T-cell (primary cell): ENCODE measurements at regions not wholly inside any gene's neighbourhood (a gene's known extent, or its start where the extent isn't known, plus 50 kb on each side); places are given as distances from the start of the nearest gene placed in this dataset.

Experiments
- ATAC-seq, 4 experiments: fragments of 200-7000 bp in 3 of 4; fragments of 150-1000 bp in 1 of 4; cut with Tn5 transposase; replicated peaks in 1 of 4; 1 replicate in 3 of 4; 2 replicates in 1 of 4; pipeline ENCODE4 v1.10.0; 2021; ENCODE audit warnings: moderate library complexity in 3 of 4, mild to moderate bottlenecking in 2 of 4, moderate number of reproducible peaks in 1 of 4
- CTCF ChIA-PET, 2 donors: fragments of 300-600 bp; sonication (Branson Sonifier 250); formaldehyde crosslinking; loops; one replicate each; lab custom pipeline; 2022; ENCODE audit warnings: antibody characterized with exemption in 2 of 2; lab: Charles Lee
- POLR2A ChIA-PET, 2 donors: fragments of 300-600 bp; sonication (Branson Sonifier 250); formaldehyde crosslinking; loops; one replicate each; lab custom pipeline; 2022; ENCODE audit warnings: antibody characterized with exemption in 2 of 2; lab: Charles Lee
- DNase-seq, 35 experiments: peaks; one replicate each; pipeline versions ENCODE4 v3.0.0 to v3.0.0-alpha.2; 2013 to 2023
- H3K27ac ChIP-seq: one replicate; pipeline ENCODE4 v1.5.1; 2013; ENCODE audit warnings: low read length
- H3K27me3 ChIP-seq, 2 experiments: replicated peaks in 1 of 2; 1 replicate in 1 of 2; 2 replicates in 1 of 2; pipeline versions ENCODE4 v1.6.1 to v1.7.0; 2013; ENCODE audit warnings: low read length in 1 of 2, mixed read lengths in 1 of 2; ENCODE audit not compliant: control insufficient read depth in 2 of 2, insufficient read depth in 2 of 2; ENCODE audit errors: extremely low read depth in 1 of 2
- H3K36me3 ChIP-seq, 2 donors: 1 replicate in 1 of 2; 2 replicates in 1 of 2; pipeline versions ENCODE4 v1.6.1 to v1.7.0; 2013; ENCODE audit warnings: low read length in 1 of 2; ENCODE audit not compliant: control insufficient read depth in 2 of 2, insufficient read depth in 1 of 2; ENCODE audit errors: extremely low read depth in 1 of 2
- H3K4me1 ChIP-seq, 2 experiments: 1 replicate in 1 of 2; 2 replicates in 1 of 2; pipeline versions ENCODE4 v1.6.1 to v1.7.0; 2013; ENCODE audit warnings: low read length in 2 of 2, mixed read lengths in 1 of 2; ENCODE audit not compliant: insufficient read depth in 2 of 2, control insufficient read depth in 1 of 2; ENCODE audit errors: extremely low read depth in 1 of 2
- H3K4me3 ChIP-seq, 2 donors: 1 replicate in 1 of 2; 2 replicates in 1 of 2; pipeline versions ENCODE4 v1.5.1 to v1.7.0; 2013; ENCODE audit warnings: mild to moderate bottlenecking in 2 of 2, low read length in 1 of 2, moderate library complexity in 1 of 2; ENCODE audit not compliant: control insufficient read depth in 1 of 2; ENCODE audit errors: extremely low read depth in 1 of 2
- H3K9me3 ChIP-seq: 2 replicates; pipeline ENCODE4 v1.7.0; 2013
- H3K27ac Mint-ChIP-seq, 2 donors: one replicate each; pipeline ENCODE4 v1.8.0; 2020 to 2021; ENCODE audit warnings: mild to moderate bottlenecking in 2 of 2, mixed read lengths in 2 of 2
- H3K27me3 Mint-ChIP-seq, 2 donors: one replicate each; pipeline ENCODE4 v1.8.0; 2021 to 2022; ENCODE audit warnings: mixed read lengths in 2 of 2
- H3K36me3 Mint-ChIP-seq: one replicate; pipeline ENCODE4 v1.8.0; 2021; ENCODE audit warnings: mixed read lengths
- H3K4me1 Mint-ChIP-seq, 3 donors: one replicate each; pipeline ENCODE4 v1.8.0; 2020 to 2022; ENCODE audit warnings: mixed read lengths in 3 of 3, mild to moderate bottlenecking in 1 of 3
- H3K4me3 Mint-ChIP-seq, 3 donors: one replicate each; pipeline ENCODE4 v1.8.0; 2020 to 2022; ENCODE audit warnings: mild to moderate bottlenecking in 3 of 3, mixed read lengths in 3 of 3, moderate library complexity in 3 of 3
- H3K9me3 Mint-ChIP-seq, 3 donors: one replicate each; pipeline ENCODE4 v1.8.0; 2020 to 2022; ENCODE audit warnings: mixed read lengths in 3 of 3
- WGBS: methylation state at CpG from one replicate; pipeline ENCODE4 v1.1.5; 2013; ENCODE audit warnings: missing lambda C conversion rate; ENCODE audit not compliant: insufficient coverage; 5-methylcytosine and 5-hydroxymethylcytosine counted together

- H3K4me1 ChIP-seq, result no peaks in the 10 kb centered on the region
- peaks cover 8 to 18% of the 10 kb centered on the region in 2 donors for H3K27me3 Mint-ChIP-seq
- no peak for ATAC-seq
- CTCF ChIA-PET, result no interaction called here
- POLR2A ChIA-PET, result no interaction called here
- H3K4me3 ChIP-seq, result no peak overlapping the region
- no peak for DNase-seq
- H3K36me3 ChIP-seq, result no peaks in the 10 kb centered on the region
- no peaks in the 10 kb centered on the region for H3K4me1 Mint-ChIP-seq
- H3K27ac Mint-ChIP-seq, result no peak overlapping the region
- H3K9me3 ChIP-seq, result no peaks in the 10 kb centered on the region
- H3K27me3 ChIP-seq, result peaks cover 2 to 73% of the 10 kb centered on the region in 2 experiments
- 73% methylated on average over 2 of the region's 9 CpGs for WGBS
- no peaks in the 10 kb centered on the region for H3K9me3 Mint-ChIP-seq
- H3K4me3 Mint-ChIP-seq, result no peak overlapping the region
- no peak overlapping the region for H3K27ac ChIP-seq
- H3K36me3 Mint-ChIP-seq, result no peaks in the 10 kb centered on the region
Measured at GRCh38 chr20:63129376-63129965, 86.5 kb downstream of the YTHDF1 start.

GRCh38 chr20:63128956-63129355 is 87.0 kb downstream of the YTHDF1 start:
- Histone ChIP-seq H3K4me3 (no peak overlapping the region), H3K27me3 (peaks cover 2 to 78% of the 10 kb centered on the region in 2 experiments), H3K9me3 (no peaks in the 10 kb centered on the region), H3K36me3 (no peaks in the 10 kb centered on the region), H3K27ac (no peak overlapping the region), H3K4me1 (no peaks in the 10 kb centered on the region)
- no peaks in the 10 kb centered on the region for H3K9me3 Mint-ChIP-seq
- ChIA-PET CTCF (no interaction called here), POLR2A (no interaction called here)
- H3K4me3 Mint-ChIP-seq, result no peak overlapping the region
- DNase-seq (peak in 1 of 35 experiments; percentile 2), ATAC-seq (no peak)
- no peak overlapping the region for H3K27ac Mint-ChIP-seq
- H3K27me3 Mint-ChIP-seq, result peaks cover 11 to 18% of the 10 kb centered on the region in 2 donors
- H3K36me3 Mint-ChIP-seq, result no peaks in the 10 kb centered on the region
- 79% methylated on average over 16 of the region's 17 CpGs for WGBS
- H3K4me1 Mint-ChIP-seq, result no peaks in the 10 kb centered on the region

DNA sequence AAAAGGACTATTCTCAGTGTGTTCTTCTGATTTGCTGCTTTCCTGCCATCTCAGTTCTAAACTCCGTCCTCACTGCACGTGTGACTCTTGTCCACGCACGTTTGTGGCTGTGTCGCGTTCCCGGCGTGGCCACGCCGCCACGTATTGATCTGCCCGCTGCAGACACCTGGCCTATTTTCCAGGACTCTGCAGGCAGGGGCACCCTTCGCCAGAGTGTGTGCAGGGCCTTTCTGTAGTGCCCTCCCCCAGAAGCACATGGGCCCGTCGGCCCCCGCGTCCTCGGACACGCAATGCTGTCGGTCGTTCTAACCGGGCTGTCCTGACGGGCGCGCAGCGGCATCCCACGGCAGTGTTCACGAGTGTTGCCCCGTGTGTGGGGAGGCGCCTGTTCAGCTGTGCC is 87.6 kb downstream of the YTHDF1 start:
- no peaks in the 10 kb centered on the region for H3K36me3 Mint-ChIP-seq
- ChIA-PET POLR2A (no interaction called here), CTCF (no interaction called here)
- H3K9me3 Mint-ChIP-seq, result no peaks in the 10 kb centered on the region
- ATAC-seq (no peak), DNase-seq (no peak)
- H3K9me3 ChIP-seq, result no peaks in the 10 kb centered on the region
- 92% methylated on average over 30 of the region's 30 CpGs for WGBS
- H3K27me3 Mint-ChIP-seq, result peaks cover 11 to 18% of the 10 kb centered on the region in 2 donors
- peaks cover 2 to 77% of the 10 kb centered on the region in 2 experiments for H3K27me3 ChIP-seq
- no peaks in the 10 kb centered on the region for H3K36me3 ChIP-seq
- H3K27ac Mint-ChIP-seq, result no peak overlapping the region
- no peaks in the 10 kb centered on the region for H3K4me1 Mint-ChIP-seq
- no peaks in the 10 kb centered on the region for H3K4me1 ChIP-seq
- H3K4me3 ChIP-seq, result no peak overlapping the region
- no peak overlapping the region for H3K27ac ChIP-seq
- H3K4me3 Mint-ChIP-seq, result no peak overlapping the region

DNA sequence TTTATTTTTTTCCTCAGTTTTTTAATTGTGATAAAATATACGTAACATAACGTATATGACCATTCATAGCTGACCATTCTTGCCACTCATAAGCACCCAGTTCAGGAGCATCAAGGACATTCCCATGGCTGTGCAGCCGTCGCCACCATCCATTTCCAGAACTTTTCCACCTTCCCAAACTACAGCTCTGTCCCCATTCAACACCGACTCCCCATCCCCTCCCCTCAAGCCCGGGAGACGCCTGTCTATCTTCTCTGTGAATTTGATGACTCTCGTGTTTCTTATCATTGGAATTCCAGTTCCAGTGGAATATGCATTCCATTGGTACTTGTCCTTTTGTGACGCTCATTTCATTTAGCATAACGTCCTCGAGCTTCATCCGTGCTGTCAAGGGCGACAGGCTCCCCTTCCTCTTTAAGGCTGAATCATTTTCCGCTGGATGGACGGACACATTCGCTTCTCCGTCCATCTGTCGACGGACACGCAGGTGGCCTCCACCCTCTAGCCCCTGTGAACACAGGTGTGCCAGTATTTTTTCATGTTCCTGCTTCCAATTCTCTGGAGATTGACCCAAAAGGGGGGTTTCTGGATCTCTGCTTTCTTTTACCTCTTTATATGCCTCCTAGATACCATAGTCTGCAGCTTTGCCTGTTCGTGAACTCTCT is 88.1 kb downstream of the YTHDF1 start:
- DNase-seq (no peak), ATAC-seq (no peak)
- Histone ChIP-seq H3K4me1 (no peaks in the 10 kb centered on the region), H3K27me3 (peaks cover 2 to 76% of the 10 kb centered on the region in 2 experiments), H3K4me3 (no peak overlapping the region), H3K9me3 (no peaks in the 10 kb centered on the region), H3K27ac (no peak overlapping the region), H3K36me3 (no peaks in the 10 kb centered on the region)
- Mint-ChIP-seq H3K9me3 (no peaks in the 10 kb centered on the region), H3K27ac (no peak overlapping the region), H3K36me3 (no peaks in the 10 kb centered on the region), H3K4me1 (no peaks in the 10 kb centered on the region), H3K27me3 (peaks cover 11 to 18% of the 10 kb centered on the region in 2 donors), H3K4me3 (no peak overlapping the region)
- ChIA-PET POLR2A (no interaction called here), CTCF (no interaction called here)
- 80% methylated on average over 21 of the region's 21 CpGs for WGBS

DNA sequence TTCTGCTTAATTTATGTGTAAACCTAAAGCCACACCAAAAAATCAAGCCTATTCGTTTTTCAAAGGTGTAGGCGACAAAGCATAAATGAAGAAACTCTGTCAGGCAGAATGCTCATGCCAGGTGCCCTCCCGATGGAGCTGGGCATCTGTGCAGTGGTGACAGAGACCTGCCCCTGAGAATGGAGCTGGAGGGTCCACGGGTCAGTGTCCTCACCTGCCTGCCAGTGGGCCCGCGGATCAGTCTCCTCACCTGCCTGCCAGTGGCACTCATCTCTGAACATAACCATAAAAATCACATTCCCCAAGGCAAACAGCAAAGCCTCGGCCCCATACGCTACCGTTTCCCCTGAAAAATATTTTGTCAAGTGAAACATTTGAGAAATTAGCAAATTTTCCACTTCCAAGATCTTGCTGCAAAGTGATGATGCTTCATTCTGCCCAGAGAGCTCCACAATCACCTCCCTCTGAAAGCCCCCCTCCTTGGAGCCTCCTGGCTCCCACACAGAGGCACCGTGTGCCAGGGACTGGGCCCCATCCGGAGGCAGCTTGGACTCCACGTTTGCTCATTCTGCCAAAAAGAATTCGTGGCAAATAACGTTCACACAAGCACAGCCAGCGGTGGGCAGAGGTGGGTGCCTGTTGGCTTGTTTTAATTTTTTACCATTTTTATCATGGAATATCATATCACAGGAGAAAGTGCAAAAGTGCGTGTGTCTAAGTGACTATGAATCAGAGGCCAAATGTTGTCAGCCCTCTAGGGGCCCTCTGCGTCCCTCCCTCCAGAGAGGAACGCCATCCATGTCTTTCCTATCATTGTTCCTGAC is 88.8 kb downstream of the YTHDF1 start:
- H3K27me3 ChIP-seq, result peaks cover 2 to 75% of the 10 kb centered on the region in 2 experiments
- no peak overlapping the region for H3K4me3 ChIP-seq
- WGBS, result 49% methylated on average over 9 of the region's 18 CpGs
- H3K4me1 ChIP-seq, result no peaks in the 10 kb centered on the region
- no peak overlapping the region for H3K27ac Mint-ChIP-seq
- H3K27ac ChIP-seq, result no peak overlapping the region
- no peaks in the 10 kb centered on the region for H3K4me1 Mint-ChIP-seq
- DNase-seq (peak in 1 of 35 experiments; percentile 0), ATAC-seq (no peak)
- peaks cover 11 to 19% of the 10 kb centered on the region in 2 donors for H3K27me3 Mint-ChIP-seq
- ChIA-PET CTCF (no interaction called here), POLR2A (no interaction called here)
- H3K36me3 ChIP-seq, result no peaks in the 10 kb centered on the region
- no peaks in the 10 kb centered on the region for H3K9me3 ChIP-seq
- no peaks in the 10 kb centered on the region for H3K9me3 Mint-ChIP-seq
- no peaks in the 10 kb centered on the region for H3K36me3 Mint-ChIP-seq
- H3K4me3 Mint-ChIP-seq, result no peak overlapping the region

DNA sequence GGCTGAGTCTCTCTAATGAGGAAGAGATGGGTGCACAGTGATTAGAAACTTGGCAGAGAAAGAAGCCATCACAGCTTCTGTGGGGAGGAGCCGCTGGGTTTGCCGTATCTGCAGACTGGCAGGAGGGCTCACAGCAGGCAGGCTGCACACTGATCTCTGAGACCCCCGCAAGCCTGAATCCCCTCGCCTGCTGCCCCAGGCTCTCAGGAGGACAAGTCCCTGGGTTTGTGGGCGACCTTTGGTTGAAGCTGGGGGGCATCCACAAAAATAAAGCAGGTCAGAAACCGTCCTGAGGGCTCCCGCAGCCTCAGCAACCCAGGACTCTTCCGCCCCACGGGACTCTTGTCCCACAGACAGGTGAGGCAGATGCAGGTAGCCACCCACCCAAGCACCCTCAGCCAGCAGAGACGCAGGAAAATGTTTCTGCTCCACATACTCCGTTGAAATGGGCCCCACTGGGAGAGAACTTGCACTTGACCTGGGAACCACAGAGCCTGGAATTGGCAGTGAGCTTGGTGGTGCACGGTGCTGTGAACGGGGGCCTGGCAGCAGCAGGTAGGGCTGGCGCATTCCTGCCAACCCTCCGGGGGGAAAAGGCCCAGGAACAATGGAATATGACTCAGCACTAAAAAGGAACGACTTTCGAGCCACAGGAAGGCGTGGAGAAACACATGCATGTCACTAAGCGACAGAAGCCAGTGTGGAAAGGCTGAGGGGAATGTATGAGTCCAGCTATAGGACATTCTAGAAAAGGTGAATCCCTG is 89.9 kb downstream of the YTHDF1 start:
- 56% methylated on average over 19 of the region's 19 CpGs for whole genome bisulfite sequencing
- H3K27me3 ChIP-seq, result peaks cover 2 to 70% of the 10 kb centered on the region in 2 experiments
- no peaks in the 10 kb centered on the region for H3K9me3 ChIP-seq
- Mint-ChIP-seq H3K36me3 (no peaks in the 10 kb centered on the region), H3K4me3 (no peak overlapping the region), H3K9me3 (no peaks in the 10 kb centered on the region), H3K4me1 (no peaks in the 10 kb centered on the region), H3K27ac (no peak overlapping the region), H3K27me3 (peaks cover 11 to 17% of the 10 kb centered on the region in 2 donors)
- ChIA-PET POLR2A (no interaction called here), CTCF (no interaction called here)
- no peak overlapping the region for H3K4me3 ChIP-seq
- ATAC-seq (no peak), DNase-seq (peak in 2 of 35 experiments; percentile 1 to 15)
- H3K36me3 ChIP-seq, result no peaks in the 10 kb centered on the region
- no peaks in the 10 kb centered on the region for H3K4me1 ChIP-seq
- H3K27ac ChIP-seq, result no peak overlapping the region
